Nephron progenitor cell (in vitro differentiated cells): ENCODE measurements at regions not wholly inside any gene's neighbourhood (a gene's known extent, or its start where the extent isn't known, plus 50 kb on each side); places are given as distances from the start of the nearest gene placed in this dataset.

Experiments used
- DNase-seq: peaks from one replicate; pipeline ENCODE4 v3.0.0; 2021
- H3K27ac Mint-ChIP-seq: 2 replicates; pipeline ENCODE4 v1.8.0; 2021; ENCODE audit warnings: mild to moderate bottlenecking, moderate library complexity, mixed read lengths
- H3K27me3 Mint-ChIP-seq: 2 replicates; pipeline ENCODE4 v1.8.0; 2021; ENCODE audit warnings: mild to moderate bottlenecking, low read depth, mixed read lengths; ENCODE audit not compliant: poor library complexity
- H3K36me3 Mint-ChIP-seq: 2 replicates; pipeline ENCODE4 v1.8.0; 2021; ENCODE audit warnings: low read depth, mixed read lengths
- H3K4me1 Mint-ChIP-seq: 2 replicates; pipeline ENCODE4 v1.8.0; 2021; ENCODE audit warnings: mixed read lengths
- H3K4me3 Mint-ChIP-seq: 2 replicates; pipeline ENCODE4 v1.8.0; 2021; ENCODE audit warnings: mild to moderate bottlenecking, moderate library complexity, mixed read lengths
- H3K9me3 Mint-ChIP-seq: 2 replicates; pipeline ENCODE4 v1.8.0; 2021; ENCODE audit warnings: mild to moderate bottlenecking, moderate library complexity, mixed read lengths
- TF ChIP-seq, protein P1 (sequence below): fragments of 200-600 bp; sonication (generic); IDR thresholded peaks from 2 replicates; pipeline ENCODE4 v1.5.0; 2021; ENCODE audit warnings: antibody characterized with exemption

DNA sequence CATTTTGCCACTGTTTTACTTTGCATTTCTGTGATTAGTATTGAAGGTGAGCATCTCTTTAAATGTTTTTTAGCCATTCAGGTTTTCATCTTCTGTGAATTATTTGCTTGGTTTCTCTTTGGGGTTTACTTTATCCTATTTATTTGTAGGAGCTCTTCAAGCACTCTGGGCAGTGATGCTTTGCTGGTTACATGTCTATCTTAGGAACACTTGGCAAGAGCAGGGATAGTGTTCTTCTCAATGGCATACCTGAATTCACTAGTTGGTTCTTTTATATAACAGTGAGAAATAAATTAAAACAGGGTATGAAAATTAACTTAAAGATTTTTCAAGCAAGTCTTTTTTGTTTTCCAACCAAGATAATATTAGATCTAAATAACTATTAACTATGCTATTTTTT, 119.7 kb upstream of the BACH2 start:
- peaks cover 3% of the 10 kb centered on the region for H3K27me3 Mint-ChIP-seq
- H3K27ac Mint-ChIP-seq = no peak overlapping the region

DNA sequence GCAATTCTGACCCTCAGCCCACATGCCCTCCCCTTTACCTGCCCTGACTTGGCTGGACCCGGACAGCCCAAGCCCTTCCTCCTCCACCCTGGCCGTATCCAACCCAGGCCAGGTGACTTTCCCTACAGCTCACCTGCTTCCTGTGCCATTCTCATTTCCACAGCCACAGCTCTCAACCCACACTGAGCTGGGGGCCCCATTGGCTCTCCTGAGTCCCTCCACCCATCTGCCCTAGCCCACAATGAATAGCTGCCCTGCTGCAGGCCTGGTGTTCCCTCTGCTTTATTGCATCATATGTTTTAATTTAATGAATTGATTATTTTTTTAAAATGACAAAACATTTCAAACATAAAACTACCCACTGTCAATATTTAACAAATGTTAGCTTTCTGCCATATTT, 118.5 kb upstream of the BACH2 start:
- TF ChIP-seq, protein P1, sequence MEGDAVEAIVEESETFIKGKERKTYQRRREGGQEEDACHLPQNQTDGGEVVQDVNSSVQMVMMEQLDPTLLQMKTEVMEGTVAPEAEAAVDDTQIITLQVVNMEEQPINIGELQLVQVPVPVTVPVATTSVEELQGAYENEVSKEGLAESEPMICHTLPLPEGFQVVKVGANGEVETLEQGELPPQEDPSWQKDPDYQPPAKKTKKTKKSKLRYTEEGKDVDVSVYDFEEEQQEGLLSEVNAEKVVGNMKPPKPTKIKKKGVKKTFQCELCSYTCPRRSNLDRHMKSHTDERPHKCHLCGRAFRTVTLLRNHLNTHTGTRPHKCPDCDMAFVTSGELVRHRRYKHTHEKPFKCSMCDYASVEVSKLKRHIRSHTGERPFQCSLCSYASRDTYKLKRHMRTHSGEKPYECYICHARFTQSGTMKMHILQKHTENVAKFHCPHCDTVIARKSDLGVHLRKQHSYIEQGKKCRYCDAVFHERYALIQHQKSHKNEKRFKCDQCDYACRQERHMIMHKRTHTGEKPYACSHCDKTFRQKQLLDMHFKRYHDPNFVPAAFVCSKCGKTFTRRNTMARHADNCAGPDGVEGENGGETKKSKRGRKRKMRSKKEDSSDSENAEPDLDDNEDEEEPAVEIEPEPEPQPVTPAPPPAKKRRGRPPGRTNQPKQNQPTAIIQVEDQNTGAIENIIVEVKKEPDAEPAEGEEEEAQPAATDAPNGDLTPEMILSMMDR = no peak
- Mint-ChIP-seq H3K27ac (no peak overlapping the region), H3K4me1 (peaks cover 13% of the 10 kb centered on the region), H3K36me3 (no peaks in the 10 kb centered on the region), H3K9me3 (no peaks in the 10 kb centered on the region), H3K4me3 (no peak overlapping the region), H3K27me3 (peaks cover 3% of the 10 kb centered on the region)
- no peak for DNase-seq

More for the DNA sequence above, 119.7 kb upstream of the BACH2 start:
- no peaks in the 10 kb centered on the region for H3K36me3 Mint-ChIP-seq
- no peak for DNase-seq
- TF ChIP-seq, protein P1 = no peak
- peaks cover 13% of the 10 kb centered on the region for H3K4me1 Mint-ChIP-seq
- no peaks in the 10 kb centered on the region for H3K9me3 Mint-ChIP-seq
- H3K4me3 Mint-ChIP-seq = no peak overlapping the region

DNA sequence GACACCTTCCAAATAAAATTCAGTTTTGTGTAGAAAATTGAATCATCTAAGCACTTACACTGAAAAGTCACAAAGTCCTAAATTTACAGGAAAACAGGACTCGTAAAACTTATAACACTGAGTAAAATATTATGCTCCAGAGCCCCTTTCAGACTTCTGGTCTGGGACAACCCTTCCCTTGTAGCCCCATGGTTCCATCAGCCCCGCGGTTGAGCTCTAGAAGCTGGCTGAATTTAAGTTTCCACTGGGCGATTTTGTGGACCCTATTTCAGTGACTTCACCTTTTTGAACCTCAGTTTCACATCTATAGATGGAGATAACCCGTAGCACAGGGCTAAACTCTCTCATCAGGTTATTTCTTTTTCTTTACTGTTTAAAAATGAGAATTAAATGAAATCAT, 117.7 kb upstream of the BACH2 start:
- peaks cover 3% of the 10 kb centered on the region for H3K27me3 Mint-ChIP-seq
- peaks cover 13% of the 10 kb centered on the region for H3K4me1 Mint-ChIP-seq
- TF ChIP-seq, protein P1 = no peak

DNA sequence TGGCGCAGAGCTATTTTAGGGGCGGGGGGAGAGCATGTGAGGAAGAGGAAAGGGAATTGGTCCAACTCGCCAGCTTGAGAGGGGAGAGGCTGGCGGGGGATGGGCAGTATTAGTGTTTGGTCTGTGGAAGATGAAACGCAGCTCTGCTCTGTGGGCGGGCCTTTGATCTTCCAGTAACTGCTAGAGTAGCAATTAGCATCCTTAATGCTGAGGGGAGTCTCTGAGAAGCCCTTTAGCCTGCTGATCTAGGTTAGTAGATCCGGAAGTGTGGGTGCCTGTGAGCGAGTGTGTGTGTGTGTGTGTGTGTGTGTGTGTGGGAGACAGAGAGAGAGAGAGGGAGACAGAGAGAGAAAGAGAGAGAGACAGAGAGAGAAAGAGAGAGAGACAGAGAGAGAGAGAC, 117.2 kb upstream of the BACH2 start:
- Mint-ChIP-seq H3K9me3 (no peaks in the 10 kb centered on the region), H3K36me3 (no peaks in the 10 kb centered on the region), H3K4me3 (peak overlapping the region; percentile 69), H3K4me1 (peaks cover 13% of the 10 kb centered on the region), H3K27me3 (peaks cover 3% of the 10 kb centered on the region), H3K27ac (peak overlapping the region; percentile 20)
- DNase-seq = peak; percentile 66
- TF ChIP-seq, protein P1 = no peak

More for the DNA sequence above, 117.7 kb upstream of the BACH2 start:
- no peak overlapping the region for H3K4me3 Mint-ChIP-seq
- H3K27ac Mint-ChIP-seq = no peak overlapping the region
- H3K9me3 Mint-ChIP-seq = no peaks in the 10 kb centered on the region
- H3K36me3 Mint-ChIP-seq = no peaks in the 10 kb centered on the region
- no peak for DNase-seq

DNA sequence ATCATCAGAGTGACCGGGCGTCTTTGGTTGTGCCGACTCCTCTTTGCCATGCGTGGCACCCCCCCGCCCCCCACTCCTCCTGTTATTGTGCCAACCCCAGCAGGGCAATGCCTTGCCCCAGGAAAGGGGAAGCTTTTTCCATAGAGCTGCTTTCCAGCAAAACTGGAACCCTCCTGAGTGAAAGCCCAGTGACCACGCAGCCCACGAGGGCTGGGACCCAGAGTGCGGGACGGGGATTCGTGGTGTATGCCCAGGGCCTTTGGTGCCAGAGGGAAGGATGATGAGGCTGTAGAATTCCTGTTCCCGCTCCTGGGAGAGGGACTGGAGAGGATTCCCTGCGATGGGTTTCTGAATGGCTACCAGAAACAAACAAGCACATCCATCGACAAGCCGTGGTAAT, 116.8 kb upstream of the BACH2 start:
- Mint-ChIP-seq H3K4me1 (peaks cover 13% of the 10 kb centered on the region), H3K36me3 (no peaks in the 10 kb centered on the region), H3K9me3 (no peaks in the 10 kb centered on the region), H3K27me3 (peaks cover 3% of the 10 kb centered on the region), H3K27ac (no peak overlapping the region), H3K4me3 (peak overlapping the region; percentile 69)
- TF ChIP-seq, protein P1 = no peak
- no peak for DNase-seq

DNA sequence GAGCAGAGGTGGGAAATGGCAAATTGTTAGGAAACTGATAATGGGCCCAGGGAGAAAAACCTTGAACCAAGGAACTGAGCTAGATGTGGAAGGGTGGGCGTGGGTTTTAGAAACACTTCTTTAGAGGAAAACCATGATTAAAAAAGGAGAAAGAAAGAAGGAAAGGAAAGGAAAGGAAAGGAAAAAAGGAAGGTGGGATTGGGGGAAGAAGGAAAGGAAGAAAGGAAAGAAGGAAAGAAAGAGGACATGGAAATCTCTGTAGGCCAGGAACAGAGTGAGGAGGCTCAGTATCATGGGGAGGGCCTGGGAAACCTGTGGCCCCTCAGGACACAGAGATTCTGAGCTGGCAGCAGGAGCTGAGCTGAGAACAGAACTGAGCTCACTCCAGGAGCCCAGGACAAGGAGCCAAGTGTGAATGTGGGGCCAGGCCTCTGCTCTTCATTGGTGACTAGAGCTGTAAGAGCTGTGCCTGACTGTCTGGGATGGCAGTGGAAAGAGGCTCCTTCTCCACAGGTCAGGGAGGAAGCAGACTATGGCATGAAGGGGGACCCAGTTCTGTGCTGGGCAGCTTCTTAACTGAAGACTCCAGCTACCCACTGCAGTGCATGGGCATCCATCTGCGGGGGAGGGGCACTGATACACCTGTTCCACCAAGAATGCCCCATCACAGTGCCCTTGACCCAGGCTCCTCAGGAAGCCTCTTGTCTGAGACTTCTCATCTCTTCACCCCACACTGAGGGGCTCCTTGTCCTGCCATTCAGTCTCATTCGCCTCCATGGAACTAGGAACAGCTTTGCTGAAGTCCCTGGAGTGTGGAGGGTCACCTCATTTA, 116.1 kb upstream of the BACH2 start:
- TF ChIP-seq, protein P1 = no peak
- no peak overlapping the region for H3K4me3 Mint-ChIP-seq

More for the DNA sequence above, 116.1 kb upstream of the BACH2 start:
- Mint-ChIP-seq H3K27me3 (peaks cover 3% of the 10 kb centered on the region), H3K9me3 (peaks cover 1% of the 10 kb centered on the region), H3K4me1 (peaks cover 13% of the 10 kb centered on the region), H3K27ac (no peak overlapping the region), H3K36me3 (no peaks in the 10 kb centered on the region)
- DNase-seq = no peak
